ENCODE measurements at regions not wholly inside any gene's neighbourhood (a gene's known extent, or its start where the extent isn't known, plus 50 kb on each side); places are given as distances from the start of the nearest gene placed in this dataset.

- peaks cover 4% of the 10 kb centered on the region for H3K27me3 Mint-ChIP-seq (ENCODE audit: unreplicated experiment)
- TF ChIP-seq, protein P1, sequence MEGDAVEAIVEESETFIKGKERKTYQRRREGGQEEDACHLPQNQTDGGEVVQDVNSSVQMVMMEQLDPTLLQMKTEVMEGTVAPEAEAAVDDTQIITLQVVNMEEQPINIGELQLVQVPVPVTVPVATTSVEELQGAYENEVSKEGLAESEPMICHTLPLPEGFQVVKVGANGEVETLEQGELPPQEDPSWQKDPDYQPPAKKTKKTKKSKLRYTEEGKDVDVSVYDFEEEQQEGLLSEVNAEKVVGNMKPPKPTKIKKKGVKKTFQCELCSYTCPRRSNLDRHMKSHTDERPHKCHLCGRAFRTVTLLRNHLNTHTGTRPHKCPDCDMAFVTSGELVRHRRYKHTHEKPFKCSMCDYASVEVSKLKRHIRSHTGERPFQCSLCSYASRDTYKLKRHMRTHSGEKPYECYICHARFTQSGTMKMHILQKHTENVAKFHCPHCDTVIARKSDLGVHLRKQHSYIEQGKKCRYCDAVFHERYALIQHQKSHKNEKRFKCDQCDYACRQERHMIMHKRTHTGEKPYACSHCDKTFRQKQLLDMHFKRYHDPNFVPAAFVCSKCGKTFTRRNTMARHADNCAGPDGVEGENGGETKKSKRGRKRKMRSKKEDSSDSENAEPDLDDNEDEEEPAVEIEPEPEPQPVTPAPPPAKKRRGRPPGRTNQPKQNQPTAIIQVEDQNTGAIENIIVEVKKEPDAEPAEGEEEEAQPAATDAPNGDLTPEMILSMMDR (IDR thresholded peaks at IDR 0.05; ENCODE audit: unreplicated experiment) = no peak
- H3K27ac Mint-ChIP-seq (ENCODE audit: unreplicated experiment) = no peak overlapping the region
- H3K4me1 Mint-ChIP-seq (ENCODE audit: unreplicated experiment) = no peaks in the 10 kb centered on the region
- H3K9me3 Mint-ChIP-seq (ENCODE audit: unreplicated experiment) = no peaks in the 10 kb centered on the region
- DNase-seq (ENCODE audit: low spot score) = no peak
- H3K36me3 Mint-ChIP-seq (ENCODE audit: low read depth, unreplicated experiment) = no peaks in the 10 kb centered on the region
- H3K4me3 Mint-ChIP-seq (ENCODE audit: unreplicated experiment) = no peak overlapping the region
These were observed 244.2 kb upstream of the JUN start for GRCh38 chr1:59028048-59028447.

DNA sequence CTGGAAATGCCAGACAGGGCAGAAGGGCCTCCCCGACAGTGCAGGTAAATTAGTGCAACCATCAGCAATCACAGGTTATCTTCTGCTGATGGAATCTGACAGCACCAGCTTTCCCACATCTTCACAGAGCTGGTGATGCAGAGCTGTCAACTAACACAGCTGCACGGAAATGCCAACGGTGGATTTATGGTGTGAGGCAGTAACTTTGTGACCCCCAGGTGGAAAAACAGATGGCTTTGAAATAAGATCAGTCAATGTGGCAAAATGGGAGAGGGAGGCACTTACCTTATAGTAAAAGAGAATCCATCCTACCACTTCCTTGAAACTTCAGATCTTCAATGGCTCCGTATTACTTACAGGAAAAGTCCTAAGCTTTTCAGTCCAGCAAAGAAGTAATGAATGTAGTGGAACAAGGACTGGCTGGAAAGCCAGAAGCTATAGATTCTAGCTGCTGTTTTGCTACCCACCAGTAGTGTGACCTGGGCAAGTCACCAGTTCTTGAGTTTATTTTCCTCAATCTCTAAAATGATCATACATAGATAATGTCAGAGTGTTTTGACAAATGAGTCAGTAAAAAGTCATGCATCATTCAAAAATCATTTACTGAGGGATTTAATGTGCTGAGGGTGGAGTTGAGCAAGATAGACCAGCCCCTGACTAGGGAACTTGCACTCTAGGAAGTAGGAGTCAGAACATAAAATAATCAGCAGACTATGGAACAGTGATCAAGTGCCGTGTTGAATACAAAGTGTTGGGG, 245.7 kb upstream of the JUN start:
- Mint-ChIP-seq H3K36me3 (ENCODE audit: low read depth, unreplicated experiment) (no peaks in the 10 kb centered on the region), H3K4me3 (ENCODE audit: unreplicated experiment) (no peak overlapping the region), H3K27ac (ENCODE audit: unreplicated experiment) (no peak overlapping the region), H3K9me3 (ENCODE audit: unreplicated experiment) (no peaks in the 10 kb centered on the region), H3K27me3 (ENCODE audit: unreplicated experiment) (peaks cover 4% of the 10 kb centered on the region), H3K4me1 (ENCODE audit: unreplicated experiment) (no peaks in the 10 kb centered on the region)
- TF ChIP-seq, protein P1 (IDR thresholded peaks at IDR 0.05; ENCODE audit: unreplicated experiment) = no peak
- DNase-seq (ENCODE audit: low spot score) = no peak

DNA sequence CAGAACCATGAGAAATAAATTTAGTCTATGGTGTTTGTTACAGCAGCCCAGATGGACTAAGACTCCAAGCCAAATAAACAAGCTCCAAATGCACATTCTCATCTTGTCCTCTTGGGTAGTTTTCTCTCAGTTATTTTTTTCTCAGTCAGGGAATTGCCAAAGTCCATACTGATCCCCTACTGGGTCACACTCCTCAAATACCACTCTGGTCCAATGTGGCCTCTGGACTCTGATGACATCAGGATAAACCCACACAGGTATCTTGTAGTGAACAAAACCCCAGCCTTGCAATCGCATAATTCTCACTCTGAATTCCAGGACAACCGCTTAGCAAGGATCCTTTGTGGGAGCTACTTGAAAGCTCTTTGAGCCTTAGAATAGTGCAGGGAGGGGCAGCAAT, 248.4 kb upstream of the JUN start:
- Mint-ChIP-seq H3K4me3 (ENCODE audit: unreplicated experiment) (no peak overlapping the region), H3K4me1 (ENCODE audit: unreplicated experiment) (no peaks in the 10 kb centered on the region)

DNA sequence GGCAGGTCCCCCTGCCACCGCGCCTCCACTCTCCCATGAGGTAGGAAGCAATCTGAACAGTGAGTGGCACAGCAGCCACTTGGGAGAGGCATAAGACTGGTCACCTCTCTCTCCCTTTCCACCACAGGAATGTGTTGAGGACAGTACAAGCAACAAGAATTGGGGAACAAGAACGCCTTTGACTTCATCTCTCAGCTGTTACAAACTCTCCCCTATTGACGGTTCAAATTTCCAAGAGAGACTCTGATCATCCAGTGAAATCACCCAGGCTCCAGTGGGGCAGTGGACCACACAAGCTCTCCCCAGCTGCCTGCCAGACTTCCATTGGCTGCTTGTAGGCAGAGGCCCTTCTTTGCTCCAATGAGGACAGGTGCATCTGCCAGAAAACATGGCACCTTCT, 249.9 kb upstream of the JUN start:
- Mint-ChIP-seq H3K4me1 (ENCODE audit: unreplicated experiment) (no peaks in the 10 kb centered on the region), H3K36me3 (ENCODE audit: low read depth, unreplicated experiment) (no peaks in the 10 kb centered on the region), H3K27ac (ENCODE audit: unreplicated experiment) (no peak overlapping the region), H3K27me3 (ENCODE audit: unreplicated experiment) (peaks cover 4% of the 10 kb centered on the region), H3K4me3 (ENCODE audit: unreplicated experiment) (no peak overlapping the region), H3K9me3 (ENCODE audit: unreplicated experiment) (no peaks in the 10 kb centered on the region)
- TF ChIP-seq, protein P1 (IDR thresholded peaks at IDR 0.05; ENCODE audit: unreplicated experiment) = no peak
- no peak for DNase-seq (ENCODE audit: low spot score)

More for the DNA sequence above, 248.4 kb upstream of the JUN start:
- DNase-seq (ENCODE audit: low spot score) = no peak
- Mint-ChIP-seq H3K27me3 (ENCODE audit: unreplicated experiment) (peaks cover 4% of the 10 kb centered on the region), H3K9me3 (ENCODE audit: unreplicated experiment) (no peaks in the 10 kb centered on the region), H3K27ac (ENCODE audit: unreplicated experiment) (no peak overlapping the region), H3K36me3 (ENCODE audit: low read depth, unreplicated experiment) (no peaks in the 10 kb centered on the region)
- TF ChIP-seq, protein P1 (IDR thresholded peaks at IDR 0.05; ENCODE audit: unreplicated experiment) = no peak

GRCh38 chr1:59034925-59035324, 251.1 kb upstream of the JUN start:
- H3K27ac Mint-ChIP-seq (ENCODE audit: unreplicated experiment) = no peak overlapping the region
- H3K9me3 Mint-ChIP-seq (ENCODE audit: unreplicated experiment) = no peaks in the 10 kb centered on the region
- TF ChIP-seq, protein P1 (IDR thresholded peaks at IDR 0.05; ENCODE audit: unreplicated experiment) = no peak
- no peak overlapping the region for H3K4me3 Mint-ChIP-seq (ENCODE audit: unreplicated experiment)
- H3K4me1 Mint-ChIP-seq (ENCODE audit: unreplicated experiment) = no peaks in the 10 kb centered on the region
- no peaks in the 10 kb centered on the region for H3K36me3 Mint-ChIP-seq (ENCODE audit: low read depth, unreplicated experiment)
- DNase-seq (ENCODE audit: low spot score) = no peak
- peaks cover 4% of the 10 kb centered on the region for H3K27me3 Mint-ChIP-seq (ENCODE audit: unreplicated experiment)

All from endothelial cell (in vitro differentiated cells).